ENCODE measurements at regions not wholly inside any gene's neighbourhood (a gene's known extent, or its start where the extent isn't known, plus 50 kb on each side); places are given as distances from the start of the nearest gene placed in this dataset.

DNA sequence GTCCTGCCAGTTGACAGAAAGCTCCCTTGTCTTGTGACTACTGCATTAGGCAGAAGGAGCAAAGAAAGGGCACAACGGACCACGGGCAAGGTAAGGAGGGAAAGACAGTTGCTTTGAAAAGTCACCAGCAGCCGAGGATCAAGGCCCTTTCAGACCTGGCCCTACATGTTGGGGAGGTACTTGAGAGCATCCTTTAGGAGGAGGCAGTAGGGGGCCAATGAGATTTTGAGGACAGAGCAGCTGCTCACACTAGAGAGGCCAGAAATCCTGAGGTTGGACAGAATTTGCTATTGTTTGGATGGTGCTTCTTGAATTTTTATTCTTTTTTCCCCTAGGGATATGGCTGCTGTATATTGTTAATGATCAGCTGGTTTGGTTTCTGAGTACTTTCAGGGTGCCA is 135.5 kb upstream of the PZP start:
- no peak for TF ChIP-seq EZH2 (IDR thresholded peaks at IDR 0.05; ENCODE audit: borderline replicate concordance, insufficient read depth, low read length, poor library complexity, severe bottlenecking)
- no peak for TF ChIP-seq CTCF (IDR thresholded peaks at IDR 0.05; ENCODE audit: poor library complexity, severe bottlenecking)
